IMR-90 (cell line): ENCODE measurements at regions not wholly inside any gene's neighbourhood (a gene's known extent, or its start where the extent isn't known, plus 50 kb on each side); places are given as distances from the start of the nearest gene placed in this dataset.

Source experiments
- CEBPB ChIP-seq: IDR thresholded peaks from 2 replicates; pipeline ENCODE4 v1.6.1; 2012; ENCODE audit warnings: low read depth, low read length, improper control_type of control experiment
- CTCF ChIP-seq: conservative IDR thresholded peaks from 2 replicates; pipeline ENCODE4 v1.5.1; 2012; ENCODE audit warnings: mild to moderate bottlenecking, low read depth, low read length, improper control_type of control experiment
- ELK1 ChIP-seq: fragments of 150-350 bp; IDR thresholded peaks from 2 replicates; pipeline ENCODE4 v1.6.1; 2016; ENCODE audit warnings: low read depth, mild to moderate bottlenecking, low read length, moderate library complexity, borderline replicate concordance
- FOS ChIP-seq: fragments of 150-350 bp; IDR thresholded peaks from 2 replicates; pipeline ENCODE4 v1.6.1; 2016; ENCODE audit warnings: low read depth, low read length
- POLR2A ChIP-seq: IDR thresholded peaks from 2 replicates; pipeline ENCODE4 v1.6.1; 2012; ENCODE audit warnings: mild to moderate bottlenecking, low read depth, low read length

GRCh38 chr5:4113905-4114304 is 518.3 kb downstream of the IRX1 start:
- TF ChIP-seq CTCF (no peak), POLR2A (no peak), ELK1 (no peak), CEBPB (no peak), FOS (no peak)
